RCC 7860 (cell line): ENCODE measurements at regions not wholly inside any gene's neighbourhood (a gene's known extent, or its start where the extent isn't known, plus 50 kb on each side); places are given as distances from the start of the nearest gene placed in this dataset.

Experiments
- DNase-seq: peaks from one replicate; pipeline ENCODE4 v3.0.0-alpha.2; 2015; ENCODE audit warnings: low spot score
- FAIRE-seq: peaks from 2 replicates; lab custom pipeline; 2012; peaks lifted over from hg19 to GRCh38; lab: Jason Lieb, UNC

GRCh38 chr2:12795851-12796250 is 79.1 kb downstream of the TRIB2 start:
- no peak for DNase-seq

GRCh38 chr2:12796657-12797056 is 79.9 kb downstream of the TRIB2 start:
- no peak for DNase-seq
- no peak for FAIRE-seq

More at GRCh38 chr2:12795851-12796250, 79.1 kb downstream of the TRIB2 start:
- FAIRE-seq, result no peak

DNA sequence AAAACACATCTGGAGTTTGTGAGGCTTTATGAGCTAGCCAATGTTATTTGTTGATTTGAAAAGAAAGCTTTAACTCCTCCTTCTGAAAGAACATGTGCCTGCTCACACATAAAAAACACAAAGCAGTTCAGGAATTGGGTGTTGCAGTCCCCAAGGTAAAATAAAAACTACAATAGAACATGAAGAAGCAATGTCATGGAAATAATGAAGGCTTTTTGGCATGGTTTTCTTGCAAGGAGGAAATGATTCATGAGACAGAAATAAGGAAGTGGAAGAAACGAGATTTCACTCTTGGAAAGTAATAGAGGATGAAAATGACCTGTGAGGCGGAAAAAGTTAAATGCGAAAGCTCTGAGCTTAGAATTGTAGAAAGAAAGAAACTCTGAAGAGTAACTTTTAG is 81.1 kb downstream of the TRIB2 start:
- no peak for FAIRE-seq
- DNase-seq, result no peak

GRCh38 chr2:12803607-12804006 is 86.9 kb downstream of the TRIB2 start:
- DNase-seq (no peak), FAIRE-seq (no peak)

GRCh38 chr2:12804091-12804856 is 87.5 kb downstream of the TRIB2 start:
- DNase-seq, result no peak
- no peak for FAIRE-seq

GRCh38 chr2:12805033-12805432 is 88.3 kb downstream of the TRIB2 start:
- FAIRE-seq (no peak), DNase-seq (no peak)

DNA sequence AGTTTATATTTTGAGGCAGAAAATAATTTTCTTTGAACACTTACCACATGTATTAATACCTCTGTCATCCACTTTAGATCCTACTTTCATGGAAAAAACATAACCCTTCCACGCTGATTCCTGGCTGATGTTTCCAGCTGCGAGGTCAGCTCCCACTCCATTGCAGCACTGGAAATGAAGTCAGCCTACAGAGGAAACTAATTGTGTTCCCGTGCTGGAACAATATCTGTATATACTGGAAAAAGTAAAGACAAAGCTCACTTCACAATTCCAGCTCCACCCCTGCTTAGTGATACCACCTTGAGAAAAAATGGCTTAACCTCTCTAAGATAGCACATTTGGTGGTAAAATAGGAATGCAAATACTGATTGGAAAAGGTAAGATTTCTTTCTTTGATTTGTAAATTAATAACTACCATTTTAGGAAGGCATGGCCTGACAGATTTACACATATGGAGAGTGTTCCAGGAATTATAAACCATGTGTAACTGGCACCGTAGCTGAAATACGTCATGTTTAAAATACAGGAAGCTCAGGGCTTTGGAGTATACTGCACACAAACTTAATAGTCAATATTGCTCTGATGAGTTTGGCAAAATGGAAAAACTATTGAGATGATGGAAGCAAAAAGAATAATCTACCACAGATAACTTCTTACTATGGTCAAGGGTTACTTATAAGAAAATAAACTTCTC is 90.0 kb downstream of the TRIB2 start:
- FAIRE-seq (no peak), DNase-seq (no peak)

GRCh38 chr2:12807907-12808810 is 91.4 kb downstream of the TRIB2 start:
- FAIRE-seq (no peak), DNase-seq (no peak)

DNA sequence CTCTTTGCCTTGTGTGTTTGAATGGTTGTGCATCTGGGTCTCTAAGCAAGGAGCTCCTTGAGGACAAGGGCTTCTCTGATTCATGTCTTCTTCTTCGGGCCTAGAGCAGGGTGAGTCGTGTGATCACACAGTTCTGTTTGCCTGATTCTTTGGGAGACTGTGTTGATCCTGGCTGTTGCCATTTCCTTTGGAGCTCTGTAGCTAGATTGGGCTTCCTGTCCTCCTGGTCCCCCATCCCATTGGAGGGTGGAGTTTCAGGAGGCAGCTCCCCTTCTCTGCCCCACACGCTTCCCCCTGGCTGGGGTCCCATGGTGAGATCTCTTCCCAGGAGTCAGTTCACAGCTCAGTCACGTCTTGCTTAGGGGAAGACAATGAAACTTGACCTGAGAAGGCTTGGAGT is 92.8 kb downstream of the TRIB2 start:
- FAIRE-seq (no peak), DNase-seq (no peak)

DNA sequence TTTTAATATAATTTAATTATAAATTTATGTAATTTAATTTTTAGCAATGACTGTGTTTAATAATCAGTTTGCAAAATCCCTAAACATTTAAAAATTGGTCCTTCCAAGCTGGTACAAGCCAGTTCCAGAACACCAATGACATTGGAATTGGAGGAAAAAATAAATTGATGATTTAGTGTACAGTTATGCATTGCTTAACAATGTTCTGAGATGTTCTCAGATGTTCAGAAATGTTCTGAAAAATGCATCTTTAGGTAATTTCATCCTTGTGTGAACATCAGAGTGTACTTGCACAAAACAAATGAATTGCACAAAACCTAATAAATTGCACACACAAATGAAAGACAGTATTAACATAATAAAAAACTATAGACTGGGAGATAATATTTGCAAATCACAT is 95.2 kb downstream of the TRIB2 start:
- no peak for DNase-seq

GRCh38 chr2:12813166-12813565 is 96.4 kb downstream of the TRIB2 start:
- DNase-seq, result no peak
- no peak for FAIRE-seq

More for the DNA sequence above, 95.2 kb downstream of the TRIB2 start:
- FAIRE-seq, result no peak

GRCh38 chr2:12816379-12817306 is 99.9 kb downstream of the TRIB2 start:
- DNase-seq, result no peak
- FAIRE-seq, result no peak

DNA sequence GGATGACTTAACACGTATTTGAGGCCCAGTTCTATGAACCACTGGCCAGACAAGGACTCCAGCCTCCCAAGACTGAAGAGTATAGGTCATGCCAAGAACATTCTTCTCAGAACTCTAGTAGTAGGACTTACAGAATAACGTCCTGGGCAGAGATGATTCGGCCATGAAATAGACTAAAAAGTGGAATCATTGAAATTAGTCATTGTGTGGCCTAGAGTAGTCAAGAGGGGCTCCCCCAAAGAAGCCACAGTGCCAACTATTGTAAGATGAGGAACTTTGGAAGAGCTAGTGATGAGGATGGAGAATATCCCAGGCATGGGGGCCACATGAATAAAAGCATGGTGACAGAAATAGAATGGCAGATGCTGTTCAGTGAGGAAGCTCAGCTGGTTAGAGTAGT is 101.1 kb downstream of the TRIB2 start:
- DNase-seq (no peak), FAIRE-seq (no peak)

- FAIRE-seq, result no peak
- DNase-seq, result no peak
These were observed 101.8 kb downstream of the TRIB2 start for GRCh38 chr2:12818416-12819102.

DNA sequence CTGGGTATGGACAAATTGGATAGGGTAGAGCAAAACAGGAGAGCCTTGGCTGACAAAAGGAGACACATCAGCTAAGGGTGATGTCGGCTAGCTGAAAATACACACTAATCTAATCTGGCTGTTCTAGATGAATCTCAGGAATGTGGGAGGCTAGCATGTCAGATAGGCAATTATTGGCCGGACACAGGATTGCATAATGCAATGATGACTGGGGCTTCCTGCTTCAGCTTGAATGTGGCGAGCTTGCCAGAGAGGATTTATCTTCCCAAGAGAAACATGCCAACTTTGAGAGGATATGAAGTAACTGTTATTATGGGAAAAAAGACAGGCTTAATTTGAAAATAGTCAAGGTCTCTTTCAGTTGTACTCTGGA is 102.4 kb downstream of the TRIB2 start:
- DNase-seq (peak; percentile 51), FAIRE-seq (no peak)

- DNase-seq, result no peak
- FAIRE-seq, result no peak
These were observed 103.0 kb downstream of the TRIB2 start for GRCh38 chr2:12819721-12820120.

GRCh38 chr2:12821656-12822055 is 104.9 kb downstream of the TRIB2 start:
- FAIRE-seq (no peak), DNase-seq (no peak)

- no peak for FAIRE-seq
- no peak for DNase-seq
These were observed 107.6 kb downstream of the TRIB2 start for GRCh38 chr2:12824351-12824777.

- DNase-seq, result no peak
- no peak for FAIRE-seq
These were observed 108.1 kb downstream of the TRIB2 start for GRCh38 chr2:12824778-12825379.
